ENCODE measurements at regions not wholly inside any gene's neighbourhood (a gene's known extent, or its start where the extent isn't known, plus 50 kb on each side); places are given as distances from the start of the nearest gene placed in this dataset.

DNA sequence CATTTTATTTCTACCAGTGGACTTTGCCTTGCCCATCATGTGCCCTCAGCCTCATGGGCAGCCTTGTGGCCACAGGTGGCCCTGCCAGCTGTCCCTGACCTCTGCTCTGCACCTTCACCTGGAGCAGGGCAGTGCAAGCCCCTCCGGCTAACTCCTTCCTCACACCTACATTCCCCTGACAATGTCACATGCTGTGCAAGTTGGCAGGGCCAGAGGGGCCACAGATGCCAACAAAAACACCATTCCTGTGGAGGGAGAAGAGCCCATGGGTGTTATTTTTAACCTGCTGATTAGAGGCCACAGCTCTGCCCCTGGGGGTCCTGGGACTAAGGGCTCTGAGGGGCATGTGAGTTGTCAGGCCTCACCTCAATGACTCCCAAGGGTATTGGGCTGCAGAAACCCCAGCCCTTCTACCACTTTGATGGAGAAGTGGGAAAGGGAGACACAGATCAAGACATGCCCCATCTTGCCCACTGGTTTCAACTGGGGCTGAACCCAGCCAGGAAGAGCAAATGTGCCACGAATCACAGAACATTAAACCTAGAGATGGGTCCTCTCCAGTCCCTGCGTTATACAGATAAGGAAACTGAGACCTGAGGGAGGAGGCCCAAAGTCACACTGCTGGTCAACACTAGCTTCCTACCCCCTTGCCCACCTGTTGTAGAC, 65.0 kb downstream of the MRPL14 start:
- DNase-seq (ENCODE audit: low read depth, low spot score), result no peak
- no peak for TF ChIP-seq JUN (IDR thresholded peaks at IDR 0.05; ENCODE audit: borderline replicate concordance, insufficient read depth, insufficient read length, low read depth)
- TF ChIP-seq, protein P1, sequence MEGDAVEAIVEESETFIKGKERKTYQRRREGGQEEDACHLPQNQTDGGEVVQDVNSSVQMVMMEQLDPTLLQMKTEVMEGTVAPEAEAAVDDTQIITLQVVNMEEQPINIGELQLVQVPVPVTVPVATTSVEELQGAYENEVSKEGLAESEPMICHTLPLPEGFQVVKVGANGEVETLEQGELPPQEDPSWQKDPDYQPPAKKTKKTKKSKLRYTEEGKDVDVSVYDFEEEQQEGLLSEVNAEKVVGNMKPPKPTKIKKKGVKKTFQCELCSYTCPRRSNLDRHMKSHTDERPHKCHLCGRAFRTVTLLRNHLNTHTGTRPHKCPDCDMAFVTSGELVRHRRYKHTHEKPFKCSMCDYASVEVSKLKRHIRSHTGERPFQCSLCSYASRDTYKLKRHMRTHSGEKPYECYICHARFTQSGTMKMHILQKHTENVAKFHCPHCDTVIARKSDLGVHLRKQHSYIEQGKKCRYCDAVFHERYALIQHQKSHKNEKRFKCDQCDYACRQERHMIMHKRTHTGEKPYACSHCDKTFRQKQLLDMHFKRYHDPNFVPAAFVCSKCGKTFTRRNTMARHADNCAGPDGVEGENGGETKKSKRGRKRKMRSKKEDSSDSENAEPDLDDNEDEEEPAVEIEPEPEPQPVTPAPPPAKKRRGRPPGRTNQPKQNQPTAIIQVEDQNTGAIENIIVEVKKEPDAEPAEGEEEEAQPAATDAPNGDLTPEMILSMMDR (IDR thresholded peaks at IDR 0.05; ENCODE audit: extremely low read depth in 1 of 2, insufficient read depth in 1 of 2, low read depth in 1 of 2, low read length in 2 of 2), result no peak
- no peak for TF ChIP-seq POLR2AphosphoS5 (IDR thresholded peaks at IDR 0.05; ENCODE audit: insufficient read depth, low read depth, low read length)
- no peak for TF ChIP-seq MYC (IDR thresholded peaks at IDR 0.05; ENCODE audit: low read depth, low read length)
- TF ChIP-seq GATA2 (IDR thresholded peaks at IDR 0.05; ENCODE audit: insufficient read depth, insufficient read length, low read depth, low read length), result no peak
- no peak for TF ChIP-seq POLR2A (IDR thresholded peaks at IDR 0.05; ENCODE audit: low read depth, low read length)
- TF ChIP-seq EZH2 (IDR thresholded peaks at IDR 0.05; ENCODE audit: borderline replicate concordance, low read depth, low read length, severe bottlenecking), result no peak
- TF ChIP-seq, protein P2, sequence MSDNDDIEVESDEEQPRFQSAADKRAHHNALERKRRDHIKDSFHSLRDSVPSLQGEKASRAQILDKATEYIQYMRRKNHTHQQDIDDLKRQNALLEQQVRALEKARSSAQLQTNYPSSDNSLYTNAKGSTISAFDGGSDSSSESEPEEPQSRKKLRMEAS (IDR thresholded peaks at IDR 0.05; ENCODE audit: insufficient read depth, insufficient read length), result no peak
- TF ChIP-seq FOS (IDR thresholded peaks at IDR 0.05; ENCODE audit: borderline replicate concordance, insufficient read depth, low read length), result no peak
- no peaks in the 10 kb centered on the region for H4K20me1 ChIP-seq (replicated peaks; ENCODE audit: control insufficient read depth, extremely low read depth, insufficient read depth, low read length)
- no peak for FAIRE-seq
- H3K4me2 ChIP-seq (ENCODE audit: insufficient read depth, low read length), result no peak overlapping the region
- H3K9me1 ChIP-seq (replicated peaks; ENCODE audit: control insufficient read depth, extremely low read depth, insufficient read depth, low read length), result no peaks in the 10 kb centered on the region
- no peak overlapping the region for H3K9ac ChIP-seq (replicated peaks; ENCODE audit: extremely low read depth, insufficient read depth, low read length)
- CTCF ChIA-PET, result interaction anchor here (0.6 to 1.5 kb wide), 4 partner anchors 12 to 292 kb away, joined by 3 to 6 read pairs (median 4); partner anchors contain the start of gene VEGFA
- no peak overlapping the region for H2AFZ ChIP-seq (ENCODE audit: low read depth, low read length)
- no peaks in the 10 kb centered on the region for H3K9me3 ChIP-seq (replicated peaks; ENCODE audit: control insufficient read depth, insufficient read depth, low read length)
- no peaks in the 10 kb centered on the region for H3K27me3 ChIP-seq (ENCODE audit: control insufficient read depth in 2 of 2, insufficient read depth in 2 of 2, low read length in 2 of 2)
- no peaks in the 10 kb centered on the region for H3K36me3 ChIP-seq (ENCODE audit: control insufficient read depth in 2 of 2, extremely low read depth in 1 of 2, insufficient read depth in 2 of 2, low read length in 2 of 2)
- no peak overlapping the region for H3K27ac ChIP-seq (ENCODE audit: insufficient read depth, low read depth, low read length)
- intact Hi-C loops (cut with micrococcal nuclease), result no loop called here
- H3K79me2 ChIP-seq (ENCODE audit: control insufficient read depth, insufficient read depth, low read length), result no peaks in the 10 kb centered on the region
- H3K4me3 ChIP-seq (replicated peaks in 1 of 3; ENCODE audit: insufficient read depth in 1 of 3, low read depth in 1 of 3, low read length in 3 of 3), result no peak overlapping the region
- dilution Hi-C loops (cut with MboI; ENCODE audit: extremely low pct_ligation_motif_present, low sequenced_read_pairs), result no loop called here
- BruUV-seq (replicated peaks), result no TSS peak
- POLR2A ChIA-PET, result interaction anchor here (0.7 kb wide), 1 partner anchor 111 kb away, joined by 4 read pairs; no protein-coding TSS in a partner anchor
- H3K4me1 ChIP-seq (ENCODE audit: control insufficient read depth, extremely low read depth, insufficient read depth, low read length), result peaks cover 44% of the 10 kb centered on the region

Data from endothelial cell of umbilical vein (primary cell).